Parathyroid adenoma (tissue), 2 donors: ENCODE measurements at regions not wholly inside any gene's neighbourhood (a gene's known extent, or its start where the extent isn't known, plus 50 kb on each side); places are given as distances from the start of the nearest gene placed in this dataset.

Source experiments
- H2AFZ ChIP-seq: fragments of 300-600 bp; sonication (generic); one replicate; pipeline ENCODE4 v1.7.0; 2017; ENCODE audit warnings: antibody characterized with exemption, mild to moderate bottlenecking
- H3K27ac ChIP-seq: fragments of 300-600 bp; sonication (generic); one replicate; pipeline ENCODE4 v1.7.0; 2017
- H3K27me3 ChIP-seq: fragments of 300-600 bp; sonication (generic); one replicate; pipeline ENCODE4 v1.7.0; 2017; ENCODE audit warnings: low read length; ENCODE audit not compliant: control insufficient read depth, insufficient read depth
- H3K36me3 ChIP-seq: fragments of 300-600 bp; sonication (generic); one replicate; pipeline ENCODE4 v1.7.0; 2017; ENCODE audit warnings: low read length; ENCODE audit not compliant: control insufficient read depth, insufficient read depth
- H3K4me1 ChIP-seq: fragments of 300-600 bp; sonication (generic); one replicate; pipeline ENCODE4 v1.7.0; 2017; ENCODE audit warnings: control low read depth
- H3K4me2 ChIP-seq: fragments of 300-600 bp; sonication (generic); one replicate; pipeline ENCODE4 v1.7.0; 2017; ENCODE audit warnings: low read length
- H3K4me3 ChIP-seq: fragments of 300-600 bp; sonication (generic); one replicate; pipeline ENCODE4 v1.7.0; 2017; ENCODE audit warnings: low read depth, low read length
- H3K79me2 ChIP-seq: fragments of 300-600 bp; sonication (generic); one replicate; pipeline ENCODE4 v1.7.0; 2017; ENCODE audit warnings: control low read depth
- H3K9ac ChIP-seq: fragments of 300-600 bp; sonication (generic); one replicate; pipeline ENCODE4 v1.7.0; 2017; ENCODE audit warnings: mild to moderate bottlenecking
- H3K9me3 ChIP-seq: fragments of 300-600 bp; sonication (generic); one replicate; pipeline ENCODE4 v1.7.0; 2017; ENCODE audit warnings: low read length; ENCODE audit not compliant: control insufficient read depth
- CTCF ChIP-seq: fragments of 300-600 bp; sonication (generic); IDR thresholded peaks from one replicate; pipeline ENCODE4 v1.7.0; 2017; ENCODE audit warnings: antibody characterized with exemption, mild to moderate bottlenecking
- donor health status: primary hyperparathyroidism.

- no peaks in the 10 kb centered on the region for H3K27me3 ChIP-seq
- no peak overlapping the region for H3K4me3 ChIP-seq
- no peaks in the 10 kb centered on the region for H3K79me2 ChIP-seq
- no peak for TF ChIP-seq CTCF
- H3K4me1 ChIP-seq = no peaks in the 10 kb centered on the region
- no peak overlapping the region for H3K9ac ChIP-seq
- no peak overlapping the region for H3K27ac ChIP-seq
- no peak overlapping the region for H2AFZ ChIP-seq
- no peaks in the 10 kb centered on the region for H3K36me3 ChIP-seq
- H3K4me2 ChIP-seq = no peak overlapping the region
- H3K9me3 ChIP-seq = no peaks in the 10 kb centered on the region
These were observed 562.6 kb downstream of the NR2F1-AS1 start for GRCh38 chr5:93018461-93018860.

- Histone ChIP-seq H3K79me2 (no peaks in the 10 kb centered on the region), H3K4me3 (no peak overlapping the region), H3K4me2 (no peak overlapping the region), H2AFZ (no peak overlapping the region), H3K27ac (no peak overlapping the region), H3K9me3 (no peaks in the 10 kb centered on the region), H3K4me1 (no peaks in the 10 kb centered on the region), H3K9ac (no peak overlapping the region), H3K27me3 (no peaks in the 10 kb centered on the region), H3K36me3 (no peaks in the 10 kb centered on the region)
- no peak for TF ChIP-seq CTCF
These were observed 563.2 kb downstream of the NR2F1-AS1 start for GRCh38 chr5:93017849-93018248.

- Histone ChIP-seq H3K4me3 (no peak overlapping the region), H2AFZ (no peak overlapping the region), H3K4me1 (no peaks in the 10 kb centered on the region), H3K4me2 (no peak overlapping the region), H3K36me3 (no peaks in the 10 kb centered on the region), H3K27me3 (no peaks in the 10 kb centered on the region), H3K9ac (no peak overlapping the region), H3K27ac (no peak overlapping the region), H3K9me3 (no peaks in the 10 kb centered on the region), H3K79me2 (no peaks in the 10 kb centered on the region)
- no peak for TF ChIP-seq CTCF
These were observed 563.6 kb downstream of the NR2F1-AS1 start for GRCh38 chr5:93017376-93017775.

GRCh38 chr5:93010616-93011015, 570.4 kb downstream of the NR2F1-AS1 start:
- no peaks in the 10 kb centered on the region for H3K9me3 ChIP-seq
- H2AFZ ChIP-seq = no peak overlapping the region
- no peak overlapping the region for H3K4me3 ChIP-seq
- no peak overlapping the region for H3K4me2 ChIP-seq
- no peaks in the 10 kb centered on the region for H3K4me1 ChIP-seq
- no peaks in the 10 kb centered on the region for H3K79me2 ChIP-seq
- H3K27me3 ChIP-seq = no peaks in the 10 kb centered on the region
- TF ChIP-seq CTCF = no peak
- H3K9ac ChIP-seq = no peak overlapping the region
- no peak overlapping the region for H3K27ac ChIP-seq
- H3K36me3 ChIP-seq = no peaks in the 10 kb centered on the region

GRCh38 chr5:93010037-93010436, 571.0 kb downstream of the NR2F1-AS1 start:
- Histone ChIP-seq H3K9ac (no peak overlapping the region), H3K9me3 (no peaks in the 10 kb centered on the region), H3K27me3 (no peaks in the 10 kb centered on the region), H3K36me3 (no peaks in the 10 kb centered on the region), H3K4me3 (no peak overlapping the region), H3K4me1 (no peaks in the 10 kb centered on the region), H3K4me2 (no peak overlapping the region), H3K27ac (no peak overlapping the region), H2AFZ (no peak overlapping the region), H3K79me2 (no peaks in the 10 kb centered on the region)
- no peak for TF ChIP-seq CTCF
